ENCODE measurements at regions not wholly inside any gene's neighbourhood (a gene's known extent, or its start where the extent isn't known, plus 50 kb on each side); places are given as distances from the start of the nearest gene placed in this dataset.

DNA sequence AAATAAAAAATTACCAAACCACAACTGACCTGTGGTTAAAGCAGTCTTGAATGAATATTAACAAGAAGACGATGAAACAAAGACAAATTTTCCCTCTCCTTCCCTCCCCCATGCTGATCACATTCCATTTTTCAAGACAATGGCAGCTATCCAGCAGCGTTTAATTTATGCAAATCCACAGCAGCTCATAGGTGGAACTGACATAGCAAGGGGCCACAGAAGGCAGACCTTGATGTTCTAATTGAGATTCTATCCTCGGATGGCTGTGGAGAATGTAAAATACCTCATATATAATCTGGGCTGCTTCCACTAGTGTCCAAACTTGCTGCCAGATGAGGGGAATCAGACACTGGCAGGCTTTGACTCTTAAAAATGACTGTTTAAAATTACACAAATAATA is 211.5 kb downstream of the CHRDL1 start:
- H3K27ac Mint-ChIP-seq = no peak overlapping the region
- H3K27me3 Mint-ChIP-seq = no peaks in the 10 kb centered on the region
- ATAC-seq (no peak), DNase-seq (no peak)
- no peaks in the 10 kb centered on the region for H3K9me3 Mint-ChIP-seq
- H3K4me1 Mint-ChIP-seq = no peaks in the 10 kb centered on the region
- H3K4me3 Mint-ChIP-seq = no peak overlapping the region
- no peaks in the 10 kb centered on the region for H3K36me3 Mint-ChIP-seq (ENCODE audit: low read depth)

DNA sequence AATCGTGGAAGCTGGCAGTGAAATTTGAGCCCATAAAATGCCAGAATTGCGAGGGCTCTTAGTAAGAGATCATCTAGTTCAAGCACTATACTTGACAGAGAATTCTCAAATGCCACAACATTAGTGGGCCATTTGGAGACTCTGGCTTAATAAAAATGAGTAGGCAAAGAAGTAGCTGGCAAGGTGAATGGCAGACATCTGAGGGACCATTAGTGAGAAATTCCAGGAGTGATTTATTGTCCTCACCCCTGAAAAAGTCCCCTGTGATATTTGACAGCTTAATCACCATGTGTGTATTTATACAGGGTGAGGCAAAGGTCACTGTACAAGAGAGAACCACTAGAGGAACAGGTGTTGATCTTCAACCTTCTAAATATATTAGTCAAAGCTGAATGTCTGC is 207.5 kb downstream of the CHRDL1 start:
- no peaks in the 10 kb centered on the region for H3K9me3 Mint-ChIP-seq
- no peak for ATAC-seq
- DNase-seq = no peak
- no peaks in the 10 kb centered on the region for H3K4me1 Mint-ChIP-seq
- no peak overlapping the region for H3K4me3 Mint-ChIP-seq
- H3K36me3 Mint-ChIP-seq (ENCODE audit: low read depth) = no peaks in the 10 kb centered on the region
- no peaks in the 10 kb centered on the region for H3K27me3 Mint-ChIP-seq
- H3K27ac Mint-ChIP-seq = no peak overlapping the region

DNA sequence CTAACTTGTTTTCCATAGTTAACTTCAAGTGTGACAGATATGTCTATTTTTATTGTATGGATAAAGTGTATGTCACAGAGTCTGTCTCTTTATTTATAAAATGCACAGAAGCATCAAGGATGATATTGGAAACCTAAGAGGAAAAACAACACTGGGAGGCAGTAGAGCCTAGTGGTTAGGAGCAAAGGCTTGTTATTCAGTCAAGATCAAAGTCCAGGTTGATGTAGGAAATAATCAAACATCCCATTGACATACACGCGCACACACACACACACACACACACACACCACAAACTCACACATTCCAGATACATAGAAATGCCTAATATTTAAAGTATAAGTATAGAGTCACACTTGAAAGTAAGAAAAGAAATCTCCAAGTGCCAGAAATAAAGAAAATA is 206.8 kb downstream of the CHRDL1 start:
- Mint-ChIP-seq H3K4me1 (no peaks in the 10 kb centered on the region), H3K4me3 (no peak overlapping the region), H3K27ac (no peak overlapping the region), H3K9me3 (no peaks in the 10 kb centered on the region), H3K36me3 (ENCODE audit: low read depth) (no peaks in the 10 kb centered on the region), H3K27me3 (no peaks in the 10 kb centered on the region)
- DNase-seq = no peak
- no peak for ATAC-seq

- H3K4me3 Mint-ChIP-seq = no peak overlapping the region
- H3K36me3 Mint-ChIP-seq (ENCODE audit: low read depth) = no peaks in the 10 kb centered on the region
- H3K9me3 Mint-ChIP-seq = no peaks in the 10 kb centered on the region
- no peaks in the 10 kb centered on the region for H3K4me1 Mint-ChIP-seq
- no peak overlapping the region for H3K27ac Mint-ChIP-seq
- no peaks in the 10 kb centered on the region for H3K27me3 Mint-ChIP-seq
- ATAC-seq = no peak
- DNase-seq = no peak
Observed at GRCh38 chrX:110600745-110601310, 194.8 kb downstream of the CHRDL1 start.

GRCh38 chrX:110614596-110614995 is 181.0 kb downstream of the CHRDL1 start:
- Mint-ChIP-seq H3K9me3 (peaks cover 5% of the 10 kb centered on the region), H3K4me3 (no peak overlapping the region), H3K36me3 (ENCODE audit: low read depth) (no peaks in the 10 kb centered on the region), H3K27ac (no peak overlapping the region), H3K4me1 (no peaks in the 10 kb centered on the region), H3K27me3 (no peaks in the 10 kb centered on the region)
- ATAC-seq (no peak), DNase-seq (no peak)
